ENCODE measurements at regions not wholly inside any gene's neighbourhood (a gene's known extent, or its start where the extent isn't known, plus 50 kb on each side); places are given as distances from the start of the nearest gene placed in this dataset.

GRCh38 chr6:85298553-85298952 lies 151.3 kb upstream of the NT5E start:
- FAIRE-seq = no peak
- in situ Hi-C loops (cut with MboI) = no loop called here

More at GRCh38 chr6:85298553-85298952, 151.3 kb upstream of the NT5E start:
- Histone ChIP-seq H3K4me2 (ENCODE audit: insufficient read depth, low read length) (no peak overlapping the region), H3K27ac (ENCODE audit: extremely low read depth, low read depth, low read length) (no peak overlapping the region), H3K27me3 (ENCODE audit: control insufficient read depth in 2 of 2, insufficient read depth in 2 of 2, low read length in 2 of 2) (no peaks in the 10 kb centered on the region), H4K20me1 (replicated peaks; ENCODE audit: control insufficient read depth, insufficient read depth, low read length) (no peaks in the 10 kb centered on the region), H3K9me1 (ENCODE audit: control insufficient read depth, insufficient read depth, low read length) (no peaks in the 10 kb centered on the region), H3K4me3 (no peak overlapping the region), H2AFZ (ENCODE audit: low read depth, low read length) (no peak overlapping the region), H3K9me3 (replicated peaks; ENCODE audit: control insufficient read depth, insufficient read depth, low read depth, low read length) (no peaks in the 10 kb centered on the region), H3K36me3 (ENCODE audit: control insufficient read depth, insufficient read depth, low read length) (no peaks in the 10 kb centered on the region), H3K9ac (ENCODE audit: insufficient read depth in 1 of 2, low read depth in 2 of 2, low read length in 2 of 2) (no peak overlapping the region), H3K79me2 (ENCODE audit: control insufficient read depth, insufficient read depth, low read length) (no peaks in the 10 kb centered on the region), H3K4me1 (replicated peaks in 1 of 2; ENCODE audit: control insufficient read depth in 2 of 2, insufficient read depth in 2 of 2, low read length in 2 of 2) (no peaks in the 10 kb centered on the region)
- DNase-seq (ENCODE audit: extremely low read depth in 1 of 4, low spot score in 3 of 4) (no peak), ATAC-seq (no peak)
- CTCF ChIA-PET (ENCODE audit: low intra/inter-chr PET ratio) = no interaction called here
- intact Hi-C loops (cut with micrococcal nuclease) = no loop called here
- BruUV-seq (replicated peaks) = no TSS peak
- TF ChIP-seq KLF16 (IDR thresholded peaks at IDR 0.05) = no peak
- TF ChIP-seq KAT2B (IDR thresholded peaks at IDR 0.05; ENCODE audit: low read depth, low read length) = no peak
- TF ChIP-seq ELF1 (tag; IDR thresholded peaks at IDR 0.05) = no peak
- TF ChIP-seq MBD2 (IDR thresholded peaks at IDR 0.05; ENCODE audit: borderline replicate concordance, low read depth) = no peak
- no peak for TF ChIP-seq ETS2 (tag; IDR thresholded peaks at IDR 0.05; ENCODE audit: borderline replicate concordance, poor library complexity, severe bottlenecking)
- TF ChIP-seq, protein P1, sequence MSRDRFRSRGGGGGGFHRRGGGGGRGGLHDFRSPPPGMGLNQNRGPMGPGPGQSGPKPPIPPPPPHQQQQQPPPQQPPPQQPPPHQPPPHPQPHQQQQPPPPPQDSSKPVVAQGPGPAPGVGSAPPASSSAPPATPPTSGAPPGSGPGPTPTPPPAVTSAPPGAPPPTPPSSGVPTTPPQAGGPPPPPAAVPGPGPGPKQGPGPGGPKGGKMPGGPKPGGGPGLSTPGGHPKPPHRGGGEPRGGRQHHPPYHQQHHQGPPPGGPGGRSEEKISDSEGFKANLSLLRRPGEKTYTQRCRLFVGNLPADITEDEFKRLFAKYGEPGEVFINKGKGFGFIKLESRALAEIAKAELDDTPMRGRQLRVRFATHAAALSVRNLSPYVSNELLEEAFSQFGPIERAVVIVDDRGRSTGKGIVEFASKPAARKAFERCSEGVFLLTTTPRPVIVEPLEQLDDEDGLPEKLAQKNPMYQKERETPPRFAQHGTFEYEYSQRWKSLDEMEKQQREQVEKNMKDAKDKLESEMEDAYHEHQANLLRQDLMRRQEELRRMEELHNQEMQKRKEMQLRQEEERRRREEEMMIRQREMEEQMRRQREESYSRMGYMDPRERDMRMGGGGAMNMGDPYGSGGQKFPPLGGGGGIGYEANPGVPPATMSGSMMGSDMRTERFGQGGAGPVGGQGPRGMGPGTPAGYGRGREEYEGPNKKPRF (IDR thresholded peaks at IDR 0.05; ENCODE audit: low read depth, low read length) = no peak
- TF ChIP-seq HOMEZ (CRISPR knock-in tag; IDR thresholded peaks at IDR 0.05) = no peak
- TF ChIP-seq VEZF1 (CRISPR knock-in tag; IDR thresholded peaks at IDR 0.05) = no peak
- no peak for TF ChIP-seq MAFF (IDR thresholded peaks at IDR 0.05; ENCODE audit: low read length)
- WGBS (ENCODE audit: insufficient coverage, low coverage, missing lambda C conversion rate) = 0% methylated on average over 3 of the region's 3 CpGs
- POLR2A ChIA-PET = no interaction called here

Measured in K562 (cell line).